K562 (cell line): ENCODE measurements at regions not wholly inside any gene's neighbourhood (a gene's known extent, or its start where the extent isn't known, plus 50 kb on each side); places are given as distances from the start of the nearest gene placed in this dataset.

Source experiments
- CREBBP ChIP-seq: IDR thresholded peaks from one replicate; pipeline ENCODE4 v1.6.1; 2012; ENCODE audit warnings: low read depth, mild to moderate bottlenecking, control low read depth, inconsistent platforms, low read length
- ELF2 ChIP-seq: fragments of 250-450 bp; sonication (Bioruptor Pico); IDR thresholded peaks from 2 replicates; pipeline ENCODE4 v1.5.0; 2021; ENCODE audit warnings: mild to moderate bottlenecking
- ESRRB ChIP-seq: fragments of 250-450 bp; sonication (Bioruptor Pico); IDR thresholded peaks from 2 replicates; pipeline ENCODE4 v1.5.0; 2020; ENCODE audit warnings: mild to moderate bottlenecking, moderate library complexity, borderline replicate concordance
- FOXK2 ChIP-seq, 2 experiments: fragments of 450-650 bp; IDR thresholded peaks in 1 of 2; conservative IDR thresholded peaks in 1 of 2; 2 replicates each; pipeline ENCODE4 v1.6.1; 2016; ENCODE audit warnings: low read depth in 2 of 2, mild to moderate bottlenecking in 1 of 2
- GABPA ChIP-seq: fragments of 200-800 bp; sonication (Bioruptor generic); conservative IDR thresholded peaks from 2 replicates; pipeline ENCODE4 v1.6.1; 2016; ENCODE audit warnings: low read depth, missing genetic modification characterization, missing compliant biosample characterization
- HNRNPL ChIP-seq: fragments of 200-400 bp; formaldehyde crosslinking; IDR thresholded peaks from 2 replicates; pipeline ENCODE4 v1.6.1; 2017; ENCODE audit warnings: low read depth, mild to moderate bottlenecking, low read length
- MAFK ChIP-seq: IDR thresholded peaks from 2 replicates; pipeline ENCODE4 v1.6.1; 2011; ENCODE audit warnings: low read length, improper control_type of control experiment
- PKNOX1 ChIP-seq: fragments of 450-650 bp; IDR thresholded peaks from 2 replicates; pipeline ENCODE4 v1.6.1; 2016
- POLR2AphosphoS5 ChIP-seq: IDR thresholded peaks from 2 replicates; pipeline ENCODE4 v1.6.1; 2011; ENCODE audit warnings: mild to moderate bottlenecking, low read depth, low read length, moderate library complexity; ENCODE audit not compliant: control insufficient read depth, insufficient read depth
- SAP30 ChIP-seq: fragments of 200-600 bp; sonication (generic); IDR thresholded peaks from 2 replicates; pipeline ENCODE4 v1.6.1; 2012; ENCODE audit warnings: borderline replicate concordance, low read depth, mild to moderate bottlenecking, moderate library complexity, low read length, control low read depth, inconsistent platforms; ENCODE audit not compliant: insufficient read depth, poor library complexity, severe bottlenecking
- ZNF12 ChIP-seq: sonication (generic); formaldehyde crosslinking; IDR thresholded peaks from 2 replicates; pipeline ENCODE4 v1.4.0; 2020; ENCODE audit warnings: mild to moderate bottlenecking, missing genetic modification reagents
- ZNF280B ChIP-seq: fragments of 250-450 bp; sonication (Bioruptor Pico); IDR thresholded peaks from 2 replicates; pipeline ENCODE4 v1.5.1; 2021; ENCODE audit warnings: mild to moderate bottlenecking
- ZNF695 ChIP-seq: fragments of 450-650 bp; formaldehyde crosslinking; IDR thresholded peaks from 2 replicates; pipeline ENCODE4 v1.4.0; 2020; ENCODE audit warnings: mild to moderate bottlenecking, moderate library complexity
- TF ChIP-seq, protein P1 (sequence below): fragments of 250-450 bp; sonication (Bioruptor Pico); IDR thresholded peaks from 2 replicates; pipeline ENCODE4 v1.8.0; 2022; ENCODE audit warnings: inconsistent platforms, mild to moderate bottlenecking, moderate library complexity, borderline replicate concordance
- TF ChIP-seq, protein P2 (sequence below), 2 experiments: fragments of 450-650 bp; IDR thresholded peaks; 2 replicates each; pipeline ENCODE4 v1.6.1; 2016; ENCODE audit warnings: mild to moderate bottlenecking in 2 of 2, borderline replicate concordance in 1 of 2, low read depth in 1 of 2, moderate library complexity in 1 of 2

- no peak for TF ChIP-seq PKNOX1
- TF ChIP-seq, protein P1, sequence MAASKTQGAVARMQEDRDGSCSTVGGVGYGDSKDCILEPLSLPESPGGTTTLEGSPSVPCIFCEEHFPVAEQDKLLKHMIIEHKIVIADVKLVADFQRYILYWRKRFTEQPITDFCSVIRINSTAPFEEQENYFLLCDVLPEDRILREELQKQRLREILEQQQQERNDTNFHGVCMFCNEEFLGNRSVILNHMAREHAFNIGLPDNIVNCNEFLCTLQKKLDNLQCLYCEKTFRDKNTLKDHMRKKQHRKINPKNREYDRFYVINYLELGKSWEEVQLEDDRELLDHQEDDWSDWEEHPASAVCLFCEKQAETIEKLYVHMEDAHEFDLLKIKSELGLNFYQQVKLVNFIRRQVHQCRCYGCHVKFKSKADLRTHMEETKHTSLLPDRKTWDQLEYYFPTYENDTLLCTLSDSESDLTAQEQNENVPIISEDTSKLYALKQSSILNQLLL: no peak
- TF ChIP-seq ZNF12: no peak
- TF ChIP-seq CREBBP: no peak
- TF ChIP-seq GABPA (tag): no peak
- TF ChIP-seq MAFK: peak; percentile 54; the same call in 1 of the 2 replicates
- TF ChIP-seq SAP30: no peak
- TF ChIP-seq ELF2 (CRISPR knock-in tag): no peak
- TF ChIP-seq HNRNPL: no peak
- TF ChIP-seq ZNF280B (CRISPR knock-in tag): no peak
- no peak for TF ChIP-seq ZNF695
- no peak; a peak in 1 of 4 replicates for TF ChIP-seq FOXK2 (conservative IDR thresholded peaks at IDR 0.05 in 1 of 2, IDR thresholded peaks at IDR 0.05 in 1 of 2; ENCODE audit: low read depth in 2 of 2)
- no peak for TF ChIP-seq ESRRB (CRISPR knock-in tag)
- TF ChIP-seq, protein P2, sequence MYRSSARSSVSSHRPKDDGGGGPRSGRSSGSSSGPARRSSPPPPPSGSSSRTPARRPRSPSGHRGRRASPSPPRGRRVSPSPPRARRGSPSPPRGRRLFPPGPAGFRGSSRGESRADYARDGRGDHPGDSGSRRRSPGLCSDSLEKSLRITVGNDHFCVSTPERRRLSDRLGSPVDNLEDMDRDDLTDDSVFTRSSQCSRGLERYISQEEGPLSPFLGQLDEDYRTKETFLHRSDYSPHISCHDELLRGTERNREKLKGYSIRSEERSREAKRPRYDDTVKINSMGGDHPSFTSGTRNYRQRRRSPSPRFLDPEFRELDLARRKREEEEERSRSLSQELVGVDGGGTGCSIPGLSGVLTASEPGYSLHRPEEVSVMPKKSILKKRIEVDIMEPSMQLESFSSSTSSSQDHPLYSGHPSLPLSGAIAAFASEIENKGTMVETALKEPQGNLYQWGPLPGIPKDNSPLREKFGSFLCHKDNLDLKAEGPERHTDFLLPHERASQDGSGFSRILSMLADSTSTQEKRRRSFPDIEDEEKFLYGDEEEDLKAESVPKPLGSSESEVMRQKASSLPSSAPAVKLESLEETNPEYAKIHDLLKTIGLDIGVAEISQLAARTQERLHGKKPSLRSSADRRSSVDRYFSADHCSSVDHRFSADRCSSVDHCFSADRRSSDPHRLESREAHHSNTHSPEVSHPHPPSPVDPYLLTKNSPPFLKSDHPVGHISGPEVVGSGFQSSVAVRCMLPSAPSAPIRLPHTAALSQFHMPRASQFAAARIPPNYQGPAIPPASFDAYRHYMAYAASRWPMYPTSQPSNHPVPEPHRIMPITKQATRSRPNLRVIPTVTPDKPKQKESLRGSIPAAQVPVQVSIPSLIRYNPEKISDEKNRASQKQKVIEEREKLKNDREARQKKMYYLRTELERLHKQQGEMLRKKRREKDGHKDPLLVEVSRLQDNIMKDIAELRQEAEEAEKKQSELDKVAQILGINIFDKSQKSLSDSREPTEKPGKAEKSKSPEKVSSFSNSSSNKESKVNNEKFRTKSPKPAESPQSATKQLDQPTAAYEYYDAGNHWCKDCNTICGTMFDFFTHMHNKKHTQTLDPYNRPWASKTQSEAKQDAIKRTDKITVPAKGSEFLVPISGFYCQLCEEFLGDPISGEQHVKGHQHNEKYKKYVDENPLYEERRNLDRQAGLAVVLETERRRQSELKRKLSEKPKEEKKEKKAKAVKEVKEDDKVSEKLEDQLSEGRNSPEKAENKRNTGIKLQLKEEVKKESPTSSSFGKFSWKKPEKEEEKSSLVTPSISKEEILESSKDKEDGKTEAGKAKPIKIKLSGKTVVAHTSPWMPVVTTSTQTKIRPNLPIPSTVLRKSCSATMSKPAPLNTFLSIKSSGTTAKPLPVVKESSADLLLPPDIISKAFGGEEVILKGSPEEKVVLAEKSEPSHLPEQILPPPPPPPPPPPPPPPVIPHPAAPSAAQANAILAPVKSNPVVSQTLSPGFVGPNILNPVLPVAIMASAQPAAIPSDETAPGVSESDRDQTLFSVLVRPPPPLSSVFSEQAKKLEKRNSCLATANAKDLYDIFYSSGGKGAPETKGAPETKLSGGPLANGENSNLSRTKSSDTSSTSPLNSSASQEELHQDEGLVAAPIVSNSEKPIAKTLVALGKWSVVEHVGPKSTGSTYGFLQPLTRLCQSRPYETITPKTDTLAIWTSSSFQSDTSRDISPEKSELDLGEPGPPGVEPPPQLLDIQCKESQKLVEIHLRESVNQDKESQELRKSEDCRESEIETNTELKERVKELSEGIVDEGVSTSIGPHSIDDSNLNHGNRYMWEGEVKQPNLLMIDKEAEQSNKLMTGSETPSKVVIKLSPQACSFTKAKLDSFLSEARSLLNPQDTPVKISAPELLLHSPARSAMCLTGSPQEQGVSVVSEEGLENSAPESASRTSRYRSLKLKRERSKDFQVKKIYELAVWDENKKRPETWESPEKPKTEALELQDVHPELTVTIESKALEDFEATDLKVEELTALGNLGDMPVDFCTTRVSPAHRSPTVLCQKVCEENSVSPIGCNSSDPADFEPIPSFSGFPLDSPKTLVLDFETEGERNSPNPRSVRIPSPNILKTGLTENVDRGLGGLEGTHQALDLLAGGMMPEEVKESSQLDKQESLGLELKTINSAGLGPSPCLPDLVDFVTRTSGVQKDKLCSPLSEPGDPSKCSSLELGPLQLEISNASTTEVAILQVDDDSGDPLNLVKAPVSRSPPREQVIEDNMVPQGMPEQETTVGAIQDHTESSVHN (IDR thresholded peaks at IDR 0.05; ENCODE audit: borderline replicate concordance in 1 of 2, low read depth in 1 of 2): no peak
- no peak for TF ChIP-seq POLR2AphosphoS5
These were observed 857.2 kb upstream of the INTU start (continued) for GRCh38 chr4:126775485-126776106.
